A204.1 (cell line): ENCODE measurements at regions not wholly inside any gene's neighbourhood (a gene's known extent, or its start where the extent isn't known, plus 50 kb on each side); places are given as distances from the start of the nearest gene placed in this dataset.

ENCODE experiments used
- FAIRE-seq: peaks from 2 replicates; lab custom pipeline; 2012; peaks lifted over from hg19 to GRCh38; lab: Jason Lieb, UNC

DNA sequence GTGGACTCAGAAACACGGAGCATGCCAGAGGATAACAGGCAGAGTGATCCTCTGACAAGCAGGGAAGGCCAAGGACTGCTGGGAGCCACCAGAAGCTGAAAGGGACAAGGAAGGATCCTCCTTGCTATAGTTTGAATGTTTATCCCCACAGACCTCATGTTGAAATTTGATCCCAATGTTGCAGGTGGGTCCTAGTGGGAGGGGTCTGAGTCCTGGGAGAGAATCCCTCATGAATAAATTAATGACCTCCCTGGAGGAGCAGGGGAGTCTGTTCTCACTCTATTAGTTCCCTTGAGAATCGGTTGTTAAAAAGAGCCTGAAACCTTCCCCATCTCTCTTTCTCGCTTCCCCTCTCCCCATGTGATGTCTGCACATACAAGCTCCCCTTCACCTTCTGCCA lies 124.4 kb downstream of the FBXO15 start:
- no peak for FAIRE-seq

GRCh38 chr18:74019864-74020263 lies 127.8 kb downstream of the FBXO15 start:
- FAIRE-seq, result no peak

- no peak for FAIRE-seq
Measured at GRCh38 chr18:74013955-74014354, 133.7 kb downstream of the FBXO15 start.

- no peak for FAIRE-seq
Measured at GRCh38 chr18:74012954-74013630, 134.5 kb downstream of the FBXO15 start.

DNA sequence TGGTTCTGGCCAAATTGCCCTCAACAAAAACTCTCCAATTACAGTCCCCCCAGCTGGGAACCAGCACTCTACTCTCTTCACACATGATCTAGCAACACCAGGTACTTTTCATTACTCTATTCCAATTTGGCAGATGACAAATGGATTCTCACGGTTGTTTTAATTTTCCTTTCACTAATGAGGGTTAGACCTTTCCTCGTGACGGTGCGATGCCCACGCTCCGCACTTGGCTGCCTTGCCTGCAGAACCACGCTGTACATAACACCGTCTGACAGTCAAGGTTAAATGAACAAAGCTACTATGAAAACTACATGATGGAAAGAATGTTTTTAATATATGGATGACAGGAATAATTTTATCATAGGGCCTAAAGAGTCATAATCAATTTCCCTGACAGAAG lies 141.5 kb downstream of the FBXO15 start:
- FAIRE-seq, result no peak

DNA sequence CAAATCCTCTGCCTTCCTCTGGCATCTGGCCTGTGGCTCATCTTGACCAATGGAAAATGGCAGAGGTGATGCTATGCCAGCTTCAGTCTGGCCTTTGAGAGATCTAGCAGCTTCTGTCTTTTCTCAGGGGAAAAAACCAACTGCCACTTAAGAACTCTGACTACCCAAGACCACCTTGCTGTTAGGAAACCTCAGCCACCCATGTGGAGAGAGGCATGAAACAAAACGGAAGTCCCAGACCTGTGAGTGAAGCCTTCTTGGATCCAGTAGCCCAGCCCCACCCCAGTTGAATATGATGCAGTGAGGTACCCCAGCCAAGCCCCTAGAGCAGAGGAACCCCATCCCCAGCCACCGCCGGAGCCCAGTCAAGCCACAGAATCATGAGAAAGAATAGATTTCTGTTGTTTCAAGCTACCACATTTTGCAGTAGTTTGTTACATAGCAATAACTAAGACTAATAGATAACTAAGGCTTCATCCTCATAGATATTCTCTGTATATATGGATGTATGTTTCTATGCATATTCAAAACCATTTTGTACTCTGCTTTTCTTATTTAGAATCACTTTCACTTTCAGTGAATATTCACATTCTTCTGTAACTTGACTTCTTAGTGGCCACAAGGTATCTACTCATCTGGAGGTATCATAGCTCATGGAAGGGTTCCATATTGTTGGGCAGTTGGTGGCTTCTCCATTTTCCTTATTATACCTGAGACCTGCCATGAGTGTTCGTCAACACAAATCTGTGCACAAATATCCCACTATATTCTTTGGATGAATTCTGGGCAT lies 142.1 kb downstream of the FBXO15 start:
- no peak for FAIRE-seq

DNA sequence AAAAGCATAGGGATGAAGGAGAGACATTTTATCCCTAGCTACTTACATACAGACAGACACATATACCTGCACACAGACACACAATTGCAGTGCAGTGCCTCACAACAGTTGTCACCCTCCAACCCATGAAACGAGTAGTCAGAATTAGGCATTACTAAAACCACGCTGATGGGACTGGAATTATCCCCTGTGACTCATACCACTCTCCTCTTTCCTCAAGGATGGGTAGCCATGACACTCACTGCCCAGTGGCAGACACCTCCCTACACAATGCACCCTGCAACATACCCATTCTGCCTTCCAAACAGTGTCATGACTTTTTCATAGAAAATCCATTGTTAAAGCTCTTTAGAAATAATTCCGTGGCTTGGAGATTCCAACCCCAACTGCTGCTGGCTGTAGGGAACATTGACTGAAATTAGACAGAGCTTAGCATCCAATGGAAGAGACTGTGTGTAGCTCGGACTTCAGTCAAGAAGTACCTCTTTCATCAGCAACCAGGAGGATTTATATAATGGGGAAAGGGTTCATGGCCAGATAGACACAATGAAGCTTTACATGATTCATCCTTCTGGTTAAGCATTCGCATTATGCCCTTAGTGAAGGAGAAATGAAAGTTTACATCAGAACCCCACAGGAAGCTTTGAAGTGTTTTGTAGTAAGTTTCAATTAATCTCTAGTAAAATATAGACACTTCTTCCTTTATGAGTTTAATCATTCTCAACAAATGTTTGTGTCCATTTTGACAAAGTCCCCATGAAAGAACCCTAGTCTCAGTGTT lies 155.2 kb downstream of the FBXO15 start:
- no peak for FAIRE-seq

DNA sequence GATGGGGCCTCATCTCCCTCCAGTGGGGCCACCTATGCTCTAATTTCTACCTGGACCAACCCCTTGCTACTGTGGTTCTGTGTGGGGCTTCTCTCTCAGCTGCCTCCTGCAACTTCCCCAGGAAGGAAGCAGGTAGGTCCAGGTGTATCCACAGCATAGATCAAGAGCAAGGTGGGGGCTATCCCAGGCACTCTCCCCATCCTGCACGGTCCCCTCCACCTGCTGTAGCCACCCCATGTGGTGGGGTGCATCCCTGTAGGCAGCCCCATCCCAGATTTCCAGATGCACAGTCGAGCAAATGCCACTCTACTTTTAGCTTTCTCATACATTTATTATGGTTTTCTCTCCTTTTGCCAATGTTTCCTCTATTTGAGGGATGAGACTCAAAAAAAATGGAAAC lies 156.1 kb downstream of the FBXO15 start:
- no peak for FAIRE-seq

DNA sequence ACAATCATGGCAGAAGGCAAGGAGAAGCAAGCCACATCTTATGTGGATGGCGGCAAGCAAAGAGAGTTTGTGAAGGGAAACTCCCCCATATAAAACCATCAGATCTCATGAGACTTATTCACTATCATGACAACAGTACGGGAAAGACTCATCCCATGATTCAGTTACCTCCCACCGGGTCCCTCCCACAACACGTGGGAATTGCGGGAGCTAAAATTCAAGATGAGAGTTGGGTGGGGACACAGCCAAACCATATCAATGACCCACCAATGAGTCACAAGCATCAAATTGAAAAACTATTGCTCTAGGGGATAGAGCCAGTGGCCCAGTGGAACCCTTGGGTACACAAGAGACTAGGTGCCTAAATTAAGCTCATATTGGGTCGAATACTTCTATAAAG lies 157.4 kb downstream of the FBXO15 start:
- no peak for FAIRE-seq

- FAIRE-seq, result no peak
Measured at GRCh38 chr18:73987247-73987980, 160.2 kb downstream of the FBXO15 start.

- no peak for FAIRE-seq
Measured at GRCh38 chr18:73986711-73987110, 160.9 kb downstream of the FBXO15 start.

DNA sequence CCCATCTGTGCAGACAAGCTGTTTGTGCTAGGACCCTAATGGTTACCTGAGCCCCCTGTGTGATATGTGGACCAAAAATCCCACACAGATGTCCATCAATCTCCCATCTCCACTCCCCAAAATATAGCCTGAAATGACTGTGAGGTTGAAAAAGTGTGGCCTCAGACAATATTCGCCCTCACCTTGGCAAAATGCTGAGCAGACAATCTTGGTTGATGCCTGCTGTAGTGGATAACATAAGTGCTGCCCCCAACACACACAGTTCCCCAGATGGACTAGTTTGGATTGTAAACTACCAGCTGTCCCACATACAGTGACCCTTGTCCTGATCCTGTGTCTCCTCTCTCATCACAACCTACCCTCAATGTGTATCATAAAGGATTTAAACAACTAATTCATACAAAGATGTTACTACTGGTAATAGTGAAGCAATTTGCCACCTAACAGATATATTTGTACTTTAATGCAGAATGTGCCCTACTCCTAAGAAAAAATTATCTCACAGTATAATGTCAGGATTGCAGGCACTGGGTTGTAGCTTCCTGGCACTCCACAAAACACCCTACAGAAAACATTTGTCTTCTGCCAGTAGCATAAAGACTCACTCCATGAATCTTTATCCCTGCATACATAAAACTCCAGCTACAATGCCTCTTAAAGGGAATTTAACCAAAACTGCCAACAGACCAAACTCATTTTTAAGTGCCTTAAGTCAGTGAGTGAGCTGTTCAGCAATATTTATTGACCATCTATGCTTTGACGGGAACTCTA lies 161.6 kb downstream of the FBXO15 start:
- no peak for FAIRE-seq

DNA sequence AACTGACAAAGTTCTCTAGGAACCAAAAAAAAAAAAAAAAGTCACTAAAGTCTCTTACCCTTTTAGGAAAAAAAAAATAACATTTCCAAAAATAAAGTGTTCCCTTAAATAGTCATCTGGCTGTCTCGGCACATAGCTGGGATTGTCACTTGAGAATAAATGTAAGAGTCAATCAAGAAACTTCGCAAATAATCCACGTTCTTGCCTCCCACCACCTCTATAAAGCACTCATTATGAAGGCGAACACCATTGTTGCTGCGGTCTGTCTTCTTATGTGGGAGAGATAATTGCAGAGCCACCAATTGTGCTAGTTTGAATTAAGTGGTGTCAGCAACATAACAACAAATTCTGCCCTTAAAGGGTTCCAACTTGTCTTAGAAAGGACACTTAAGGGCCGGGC lies 163.7 kb downstream of the FBXO15 start:
- no peak for FAIRE-seq

GRCh38 chr18:73983496-73983895 lies 164.1 kb downstream of the FBXO15 start:
- no peak for FAIRE-seq

- no peak for FAIRE-seq
Measured at GRCh38 chr18:73981796-73982195, 165.8 kb downstream of the FBXO15 start.

- no peak for FAIRE-seq
Measured at GRCh38 chr18:73980289-73980979, 167.2 kb downstream of the FBXO15 start.

DNA sequence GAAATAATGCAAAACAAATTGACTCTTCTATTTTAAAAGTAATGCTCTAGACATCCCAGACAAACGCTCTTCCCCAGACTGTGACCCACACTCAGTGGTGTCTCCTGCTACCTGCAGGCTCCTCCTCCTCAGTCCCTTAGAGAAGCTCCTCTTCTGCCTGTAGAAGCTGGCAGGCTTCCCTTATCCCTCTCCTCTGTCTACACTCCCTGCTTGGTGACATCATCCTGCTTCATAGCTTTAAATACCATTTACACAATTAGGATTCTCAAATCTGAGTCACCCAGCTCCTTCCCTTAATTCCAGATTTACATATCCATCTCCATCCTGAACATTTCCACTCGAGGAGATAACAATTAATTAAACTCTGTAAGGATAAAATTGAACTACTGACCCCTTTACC lies 167.9 kb downstream of the FBXO15 start:
- no peak for FAIRE-seq

GRCh38 chr18:73976433-73976832 lies 171.2 kb downstream of the FBXO15 start:
- no peak for FAIRE-seq

- FAIRE-seq, result no peak
Measured at GRCh38 chr18:73975266-73975665, 172.4 kb downstream of the FBXO15 start.

GRCh38 chr18:73973972-73974371 lies 173.7 kb downstream of the FBXO15 start:
- no peak for FAIRE-seq

GRCh38 chr18:73966954-73967353 lies 180.7 kb downstream of the FBXO15 start:
- no peak for FAIRE-seq
